GM12872 (cell line): ENCODE measurements at regions not wholly inside any gene's neighbourhood (a gene's known extent, or its start where the extent isn't known, plus 50 kb on each side); places are given as distances from the start of the nearest gene placed in this dataset.

Experiments
- CTCF ChIP-seq: IDR thresholded peaks from 3 replicates; pipeline ENCODE4 v1.5.1; 2011; ENCODE audit warnings: low read depth, mild to moderate bottlenecking, low read length, moderate library complexity; ENCODE audit not compliant: insufficient read depth

GRCh38 chr12:13440844-13441243, 244.3 kb downstream of the EMP1 start:
- no peak for TF ChIP-seq CTCF

- TF ChIP-seq CTCF = no peak
These were observed 241.0 kb downstream of the EMP1 start for GRCh38 chr12:13437541-13437940.

GRCh38 chr12:13436696-13437391, 240.3 kb downstream of the EMP1 start:
- no peak for TF ChIP-seq CTCF

GRCh38 chr12:13436182-13436581, 239.7 kb downstream of the EMP1 start:
- no peak for TF ChIP-seq CTCF

GRCh38 chr12:13435235-13435933, 238.9 kb downstream of the EMP1 start:
- no peak for TF ChIP-seq CTCF

GRCh38 chr12:13433768-13434167, 237.2 kb downstream of the EMP1 start:
- no peak for TF ChIP-seq CTCF

GRCh38 chr12:13431041-13431440, 234.5 kb downstream of the EMP1 start:
- no peak for TF ChIP-seq CTCF
